ENCODE measurements at regions not wholly inside any gene's neighbourhood (a gene's known extent, or its start where the extent isn't known, plus 50 kb on each side); places are given as distances from the start of the nearest gene placed in this dataset.

GRCh38 chr1:228853191-228853590 is 117.9 kb downstream of the RHOU start:
- TF ChIP-seq POLR2A (IDR thresholded peaks at IDR 0.05), result no peak
- TF ChIP-seq CTCF (IDR thresholded peaks at IDR 0.05 in 4 of 5, conservative IDR thresholded peaks at IDR 0.05 in 1 of 5), result no peak

All from gastrocnemius medialis (tissue), 4 donors.